ENCODE measurements at regions not wholly inside any gene's neighbourhood (a gene's known extent, or its start where the extent isn't known, plus 50 kb on each side); places are given as distances from the start of the nearest gene placed in this dataset.

DNA sequence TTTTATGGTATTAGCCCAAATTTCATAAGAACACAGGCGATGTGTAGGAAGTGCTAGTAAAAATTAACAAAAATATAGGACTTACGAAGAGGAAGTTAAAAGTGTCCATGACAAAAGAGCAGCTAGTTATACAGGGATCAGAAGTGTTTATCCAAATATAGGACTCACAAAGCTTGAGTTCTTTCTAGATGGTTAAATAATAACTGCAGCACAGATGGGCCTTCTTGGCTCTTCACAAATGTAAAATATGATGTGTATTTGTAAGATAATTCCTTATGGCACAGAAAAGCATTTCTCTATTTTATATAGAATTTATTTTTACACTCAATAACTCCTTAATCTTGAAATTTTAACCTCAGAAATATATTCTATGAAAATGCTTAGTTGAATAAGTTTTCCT is 100.9 kb upstream of the SPHKAP start:
- TF ChIP-seq POLR2A (IDR thresholded peaks at IDR 0.05) = no peak
- TF ChIP-seq, protein P1, sequence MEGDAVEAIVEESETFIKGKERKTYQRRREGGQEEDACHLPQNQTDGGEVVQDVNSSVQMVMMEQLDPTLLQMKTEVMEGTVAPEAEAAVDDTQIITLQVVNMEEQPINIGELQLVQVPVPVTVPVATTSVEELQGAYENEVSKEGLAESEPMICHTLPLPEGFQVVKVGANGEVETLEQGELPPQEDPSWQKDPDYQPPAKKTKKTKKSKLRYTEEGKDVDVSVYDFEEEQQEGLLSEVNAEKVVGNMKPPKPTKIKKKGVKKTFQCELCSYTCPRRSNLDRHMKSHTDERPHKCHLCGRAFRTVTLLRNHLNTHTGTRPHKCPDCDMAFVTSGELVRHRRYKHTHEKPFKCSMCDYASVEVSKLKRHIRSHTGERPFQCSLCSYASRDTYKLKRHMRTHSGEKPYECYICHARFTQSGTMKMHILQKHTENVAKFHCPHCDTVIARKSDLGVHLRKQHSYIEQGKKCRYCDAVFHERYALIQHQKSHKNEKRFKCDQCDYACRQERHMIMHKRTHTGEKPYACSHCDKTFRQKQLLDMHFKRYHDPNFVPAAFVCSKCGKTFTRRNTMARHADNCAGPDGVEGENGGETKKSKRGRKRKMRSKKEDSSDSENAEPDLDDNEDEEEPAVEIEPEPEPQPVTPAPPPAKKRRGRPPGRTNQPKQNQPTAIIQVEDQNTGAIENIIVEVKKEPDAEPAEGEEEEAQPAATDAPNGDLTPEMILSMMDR (IDR thresholded peaks at IDR 0.05) = no peak
- TF ChIP-seq EP300 (IDR thresholded peaks at IDR 0.05) = no peak
